ENCODE measurements at regions not wholly inside any gene's neighbourhood (a gene's known extent, or its start where the extent isn't known, plus 50 kb on each side); places are given as distances from the start of the nearest gene placed in this dataset.
"Not testable (repeated sequence)": the region's sequence is repeated elsewhere in the genome, so short reads cannot be mapped to it uniquely, and the experiment has no call there.

- DNase-seq: no peak
These were observed 176.1 kb upstream of the PHYHIPL start for GRCh38 chr10:59000162-59000825.

GRCh38 chr10:59002011-59002410 lies 174.4 kb upstream of the PHYHIPL start:
- DNase-seq: no peak

GRCh38 chr10:59003203-59003602 lies 173.2 kb upstream of the PHYHIPL start:
- DNase-seq: no peak

GRCh38 chr10:59004392-59004791 lies 172.1 kb upstream of the PHYHIPL start:
- DNase-seq: no peak

GRCh38 chr10:59006511-59007306 lies 169.7 kb upstream of the PHYHIPL start:
- DNase-seq: no peak

- DNase-seq: no peak
These were observed 169.0 kb upstream of the PHYHIPL start for GRCh38 chr10:59007307-59008025.

- no peak for DNase-seq
These were observed 168.0 kb upstream of the PHYHIPL start for GRCh38 chr10:59008452-59008851.

GRCh38 chr10:59011972-59012632 lies 164.3 kb upstream of the PHYHIPL start:
- DNase-seq: no peak

GRCh38 chr10:59012839-59013238 lies 163.6 kb upstream of the PHYHIPL start:
- DNase-seq: no peak

- DNase-seq: no peak
These were observed 160.4 kb upstream of the PHYHIPL start for GRCh38 chr10:59016043-59016442.

GRCh38 chr10:59018977-59019376 lies 157.5 kb upstream of the PHYHIPL start:
- DNase-seq: no peak

GRCh38 chr10:59019603-59020002 lies 156.8 kb upstream of the PHYHIPL start:
- no peak for DNase-seq

- DNase-seq: no peak
These were observed 155.9 kb upstream of the PHYHIPL start for GRCh38 chr10:59020502-59020901.

GRCh38 chr10:59025981-59026765 lies 150.3 kb upstream of the PHYHIPL start:
- no peak for DNase-seq

- no peak for DNase-seq
These were observed 148.3 kb upstream of the PHYHIPL start for GRCh38 chr10:59027975-59028655.

- DNase-seq: no peak
These were observed 142.8 kb upstream of the PHYHIPL start for GRCh38 chr10:59033622-59034021.

- DNase-seq: no peak
These were observed 140.0 kb upstream of the PHYHIPL start for GRCh38 chr10:59036311-59037017.

- no peak for DNase-seq
These were observed 139.4 kb upstream of the PHYHIPL start for GRCh38 chr10:59037018-59037389.

GRCh38 chr10:59037506-59037905 lies 138.9 kb upstream of the PHYHIPL start:
- DNase-seq: no peak

GRCh38 chr10:59043358-59043757 lies 133.1 kb upstream of the PHYHIPL start:
- not testable (repeated sequence) for DNase-seq

GRCh38 chr10:59047180-59047579 lies 129.3 kb upstream of the PHYHIPL start:
- no peak for DNase-seq
